C1 segment of cervical spinal cord (tissue), 14 donors: ENCODE measurements at regions not wholly inside any gene's neighbourhood (a gene's known extent, or its start where the extent isn't known, plus 50 kb on each side); places are given as distances from the start of the nearest gene placed in this dataset.
"Not testable (repeated sequence)": the region's sequence is repeated elsewhere in the genome, so short reads cannot be mapped to it uniquely, and the experiment has no call there.

Source experiments
- DNase-seq, 14 donors: peaks; one replicate each; lab custom pipeline; 2025; lab: John Stamatoyannopoulos, UW

- no peak for DNase-seq
Measured at GRCh38 chrX:3550871-3551270, 162.6 kb downstream of the PRKX start.

GRCh38 chrX:3550160-3550751, 163.2 kb downstream of the PRKX start:
- no peak for DNase-seq

GRCh38 chrX:3549411-3549911, 164.0 kb downstream of the PRKX start:
- DNase-seq, result peak in 2 of 14 donors; percentile 1

GRCh38 chrX:3548765-3549391, 164.6 kb downstream of the PRKX start:
- no peak for DNase-seq

GRCh38 chrX:3545901-3546300, 167.5 kb downstream of the PRKX start:
- DNase-seq, result no peak

GRCh38 chrX:3541336-3541735, 172.1 kb downstream of the PRKX start:
- DNase-seq, result no peak

- no peak for DNase-seq
Measured at GRCh38 chrX:3540105-3540504, 173.3 kb downstream of the PRKX start.

GRCh38 chrX:3532581-3533085, 180.8 kb downstream of the PRKX start:
- DNase-seq, result no peak

- not testable (repeated sequence) for DNase-seq
Measured at GRCh38 chrX:3531435-3531834, 182.0 kb downstream of the PRKX start.

- DNase-seq, result no peak
Measured at GRCh38 chrX:3529466-3530010, 183.1 kb upstream of the MXRA5 start.

GRCh38 chrX:3527811-3528210, 181.4 kb upstream of the MXRA5 start:
- DNase-seq, result no peak

GRCh38 chrX:3527166-3527565, 180.7 kb upstream of the MXRA5 start:
- no peak for DNase-seq

GRCh38 chrX:3526731-3527130, 180.3 kb upstream of the MXRA5 start:
- DNase-seq, result no peak

- DNase-seq, result no peak
Measured at GRCh38 chrX:3526071-3526470, 179.6 kb upstream of the MXRA5 start.

- no peak for DNase-seq
Measured at GRCh38 chrX:3522101-3522650, 175.7 kb upstream of the MXRA5 start.

GRCh38 chrX:3521396-3521795, 174.9 kb upstream of the MXRA5 start:
- DNase-seq, result no peak

GRCh38 chrX:3520982-3521381, 174.5 kb upstream of the MXRA5 start:
- DNase-seq, result no peak

GRCh38 chrX:3520458-3520857, 174.0 kb upstream of the MXRA5 start:
- DNase-seq, result no peak

GRCh38 chrX:3519384-3519783, 172.9 kb upstream of the MXRA5 start:
- DNase-seq, result not testable (repeated sequence)

GRCh38 chrX:3518870-3519269, 172.4 kb upstream of the MXRA5 start:
- peak in 2 of 14 donors; percentile 1 to 5 for DNase-seq

- no peak for DNase-seq
Measured at GRCh38 chrX:3516051-3516541, 169.6 kb upstream of the MXRA5 start.

- no peak for DNase-seq
Measured at GRCh38 chrX:3514996-3515395, 168.5 kb upstream of the MXRA5 start.
